SU-DHL-6 (cell line): ENCODE measurements at regions not wholly inside any gene's neighbourhood (a gene's known extent, or its start where the extent isn't known, plus 50 kb on each side); places are given as distances from the start of the nearest gene placed in this dataset.

Experiments
- CTCF ChIP-seq: fragments of 200-600 bp; sonication (generic); IDR thresholded peaks from one replicate; pipeline ENCODE4 v1.5.1; 2017; ENCODE audit warnings: antibody characterized with exemption, mild to moderate bottlenecking, low read length, moderate library complexity; ENCODE audit not compliant: insufficient read depth, poor library complexity, severe bottlenecking
- EZH2phosphoT487 ChIP-seq: fragments of 200-600 bp; sonication (generic), shearing (Covaris generic); conservative IDR thresholded peaks from 2 replicates; pipeline ENCODE4 v1.6.1; 2018; ENCODE audit warnings: mild to moderate bottlenecking, antibody characterized with exemption, low read length, moderate library complexity, mixed read lengths

DNA sequence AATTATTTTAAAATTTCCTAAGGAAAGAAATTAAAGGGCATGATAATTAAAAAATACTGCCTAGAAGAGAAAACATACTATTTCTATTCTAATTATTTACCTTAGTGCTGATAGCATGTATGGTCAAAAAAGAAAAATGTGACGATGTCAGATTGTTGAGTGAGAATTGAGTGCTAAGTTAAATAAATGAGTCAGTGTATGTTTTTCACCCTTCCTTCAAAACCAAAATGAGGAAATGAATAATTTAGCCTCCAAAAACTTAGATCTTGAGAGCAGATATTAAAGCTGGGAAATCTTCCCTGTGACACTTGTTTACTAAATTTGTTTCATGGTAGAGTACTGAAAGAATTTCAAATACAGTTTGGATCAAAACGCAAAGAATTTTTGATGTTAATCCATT lies 58.6 kb upstream of the NYAP2 start:
- no peak for TF ChIP-seq CTCF
- no peak for TF ChIP-seq EZH2phosphoT487
